Endothelial cell (in vitro differentiated cells): ENCODE measurements at regions not wholly inside any gene's neighbourhood (a gene's known extent, or its start where the extent isn't known, plus 50 kb on each side); places are given as distances from the start of the nearest gene placed in this dataset.

ENCODE experiments used
- DNase-seq: peaks from one replicate; pipeline ENCODE4 v3.0.0; 2021; ENCODE audit warnings: low spot score
- H3K27ac Mint-ChIP-seq: one replicate; pipeline ENCODE4 v1.8.0; 2021; ENCODE audit warnings: mixed read lengths, inconsistent platforms; ENCODE audit not compliant: unreplicated experiment
- H3K27me3 Mint-ChIP-seq: one replicate; pipeline ENCODE4 v1.8.0; 2021; ENCODE audit warnings: mild to moderate bottlenecking, moderate library complexity, mixed read lengths, inconsistent platforms; ENCODE audit not compliant: unreplicated experiment
- H3K36me3 Mint-ChIP-seq: one replicate; pipeline ENCODE4 v1.8.0; 2021; ENCODE audit warnings: mild to moderate bottlenecking, low read depth, mixed read lengths, inconsistent platforms; ENCODE audit not compliant: unreplicated experiment
- H3K4me1 Mint-ChIP-seq: one replicate; pipeline ENCODE4 v1.8.0; 2021; ENCODE audit warnings: mild to moderate bottlenecking, mixed read lengths, inconsistent platforms; ENCODE audit not compliant: unreplicated experiment
- H3K4me3 Mint-ChIP-seq: one replicate; pipeline ENCODE4 v1.8.0; 2021; ENCODE audit warnings: mild to moderate bottlenecking, mixed read lengths, inconsistent platforms; ENCODE audit not compliant: unreplicated experiment
- H3K9me3 Mint-ChIP-seq: one replicate; pipeline ENCODE4 v1.8.0; 2021; ENCODE audit warnings: mixed read lengths, inconsistent platforms; ENCODE audit not compliant: unreplicated experiment
- TF ChIP-seq, protein P1 (sequence below): fragments of 200-600 bp; sonication (generic); IDR thresholded peaks from one replicate; pipeline ENCODE4 v1.5.0; 2021; ENCODE audit warnings: antibody characterized with exemption; ENCODE audit not compliant: unreplicated experiment

DNA sequence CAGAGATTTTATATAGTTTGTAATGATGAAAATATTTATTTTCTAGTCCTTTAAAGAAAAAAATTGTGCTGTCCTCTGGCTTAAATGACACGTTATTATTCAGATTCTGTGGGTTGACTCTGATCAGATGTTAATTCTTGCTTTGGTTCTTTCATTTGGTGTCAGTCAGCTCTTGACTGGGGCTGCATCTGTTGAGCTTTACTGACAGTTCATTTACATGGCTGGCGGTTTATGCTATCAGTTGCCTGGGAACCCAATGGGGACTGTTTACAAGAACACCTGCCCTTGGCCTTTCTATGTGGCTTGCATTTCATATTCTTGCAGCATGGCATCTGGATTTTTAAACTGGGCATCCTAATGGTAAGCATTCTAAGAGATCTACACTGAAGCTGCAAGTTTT lies 667.1 kb upstream of the FBXO33 start:
- Mint-ChIP-seq H3K27me3 (no peaks in the 10 kb centered on the region), H3K36me3 (no peaks in the 10 kb centered on the region), H3K4me3 (no peak overlapping the region), H3K4me1 (no peaks in the 10 kb centered on the region), H3K9me3 (no peaks in the 10 kb centered on the region), H3K27ac (no peak overlapping the region)
- TF ChIP-seq, protein P1, sequence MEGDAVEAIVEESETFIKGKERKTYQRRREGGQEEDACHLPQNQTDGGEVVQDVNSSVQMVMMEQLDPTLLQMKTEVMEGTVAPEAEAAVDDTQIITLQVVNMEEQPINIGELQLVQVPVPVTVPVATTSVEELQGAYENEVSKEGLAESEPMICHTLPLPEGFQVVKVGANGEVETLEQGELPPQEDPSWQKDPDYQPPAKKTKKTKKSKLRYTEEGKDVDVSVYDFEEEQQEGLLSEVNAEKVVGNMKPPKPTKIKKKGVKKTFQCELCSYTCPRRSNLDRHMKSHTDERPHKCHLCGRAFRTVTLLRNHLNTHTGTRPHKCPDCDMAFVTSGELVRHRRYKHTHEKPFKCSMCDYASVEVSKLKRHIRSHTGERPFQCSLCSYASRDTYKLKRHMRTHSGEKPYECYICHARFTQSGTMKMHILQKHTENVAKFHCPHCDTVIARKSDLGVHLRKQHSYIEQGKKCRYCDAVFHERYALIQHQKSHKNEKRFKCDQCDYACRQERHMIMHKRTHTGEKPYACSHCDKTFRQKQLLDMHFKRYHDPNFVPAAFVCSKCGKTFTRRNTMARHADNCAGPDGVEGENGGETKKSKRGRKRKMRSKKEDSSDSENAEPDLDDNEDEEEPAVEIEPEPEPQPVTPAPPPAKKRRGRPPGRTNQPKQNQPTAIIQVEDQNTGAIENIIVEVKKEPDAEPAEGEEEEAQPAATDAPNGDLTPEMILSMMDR: no peak
- no peak for DNase-seq

DNA sequence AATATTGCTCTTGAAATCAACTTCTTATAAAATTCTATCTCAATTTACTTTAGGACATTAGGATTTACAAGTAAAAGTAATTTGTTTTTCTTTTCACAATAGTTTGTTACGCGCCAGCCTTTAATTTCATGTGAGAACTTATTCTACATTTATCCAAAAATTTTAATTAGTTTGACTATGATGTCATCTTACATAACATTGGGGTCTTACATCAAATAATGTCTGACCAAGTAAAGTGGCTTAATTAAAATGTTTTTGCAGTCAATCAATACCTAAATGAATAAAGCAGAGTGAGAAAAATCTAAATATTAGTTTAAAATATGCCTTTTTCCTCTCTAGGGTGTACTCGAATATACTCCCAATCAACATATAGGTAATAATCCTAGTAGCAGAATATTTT lies 666.2 kb upstream of the FBXO33 start:
- TF ChIP-seq, protein P1: no peak
- no peaks in the 10 kb centered on the region for H3K4me1 Mint-ChIP-seq
- H3K4me3 Mint-ChIP-seq: no peak overlapping the region
- H3K27ac Mint-ChIP-seq: no peak overlapping the region
- H3K36me3 Mint-ChIP-seq: no peaks in the 10 kb centered on the region
- DNase-seq: no peak
- no peaks in the 10 kb centered on the region for H3K9me3 Mint-ChIP-seq
- H3K27me3 Mint-ChIP-seq: no peaks in the 10 kb centered on the region

DNA sequence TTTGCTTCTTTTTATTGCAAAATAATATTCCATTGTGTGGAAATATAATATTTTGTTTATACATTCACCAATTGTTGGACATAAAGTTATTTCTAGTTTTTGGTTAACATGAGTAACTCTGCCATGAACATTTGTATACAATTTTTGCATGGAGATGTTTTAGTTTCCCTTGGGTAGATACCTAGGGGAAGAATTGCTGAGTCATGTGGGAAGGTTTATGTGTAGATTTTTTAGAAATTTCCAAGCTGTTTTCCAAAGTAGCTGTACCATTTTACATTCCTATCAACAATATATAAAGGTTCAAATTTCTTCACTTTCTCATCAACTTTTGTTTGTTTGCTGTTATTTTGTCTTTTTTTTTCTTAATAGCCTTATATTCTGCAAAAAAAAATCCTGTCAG lies 664.7 kb upstream of the FBXO33 start:
- no peak for DNase-seq
- TF ChIP-seq, protein P1: no peak
- no peaks in the 10 kb centered on the region for H3K9me3 Mint-ChIP-seq
- H3K36me3 Mint-ChIP-seq: no peaks in the 10 kb centered on the region
- no peaks in the 10 kb centered on the region for H3K27me3 Mint-ChIP-seq
- H3K27ac Mint-ChIP-seq: no peak overlapping the region
- H3K4me1 Mint-ChIP-seq: no peaks in the 10 kb centered on the region
- no peak overlapping the region for H3K4me3 Mint-ChIP-seq

DNA sequence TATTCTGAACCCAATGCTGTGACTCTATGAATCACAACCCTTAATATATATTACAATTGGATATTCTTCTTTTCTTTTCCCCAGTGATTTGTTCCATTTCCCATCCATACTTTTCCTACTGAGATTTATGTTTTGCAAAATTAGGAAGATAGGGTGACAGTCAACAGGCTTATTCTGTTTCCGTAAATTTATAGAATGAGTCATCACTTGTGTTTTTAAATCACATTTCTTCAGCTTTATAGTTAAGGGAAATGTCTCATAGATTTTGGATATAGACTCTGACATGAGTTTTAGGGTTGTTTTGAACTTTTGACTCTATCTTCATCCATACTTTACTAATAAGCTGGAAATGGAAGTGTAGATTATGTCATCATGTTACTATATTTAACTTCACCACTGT lies 661.6 kb upstream of the FBXO33 start:
- TF ChIP-seq, protein P1: no peak
- H3K27me3 Mint-ChIP-seq: no peaks in the 10 kb centered on the region
- no peak for DNase-seq
- H3K4me1 Mint-ChIP-seq: no peaks in the 10 kb centered on the region
- no peak overlapping the region for H3K4me3 Mint-ChIP-seq
- H3K9me3 Mint-ChIP-seq: no peaks in the 10 kb centered on the region
- H3K27ac Mint-ChIP-seq: no peak overlapping the region
- H3K36me3 Mint-ChIP-seq: no peaks in the 10 kb centered on the region

DNA sequence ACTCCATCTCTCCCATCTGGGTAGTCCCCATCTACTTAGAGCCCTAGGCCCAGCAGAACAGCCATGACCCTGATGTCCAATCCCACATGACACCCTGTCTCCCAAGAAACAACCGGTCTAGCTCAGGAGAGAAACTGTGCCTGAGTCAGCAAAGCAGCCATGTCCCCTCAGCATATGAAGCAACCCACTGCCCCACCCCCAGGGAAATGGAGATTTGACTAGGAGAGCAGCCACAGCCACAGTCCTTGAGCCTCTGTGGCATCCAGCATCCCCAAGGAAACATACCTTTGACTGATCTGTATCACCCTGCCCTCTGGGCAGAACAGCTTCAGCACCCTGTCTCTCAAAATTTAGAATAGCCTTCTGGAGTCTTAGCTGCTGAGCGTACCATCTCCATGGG lies 641.9 kb upstream of the FBXO33 start:
- H3K27me3 Mint-ChIP-seq: peaks cover 2% of the 10 kb centered on the region
- H3K4me3 Mint-ChIP-seq: no peak overlapping the region
- TF ChIP-seq, protein P1: no peak
- no peaks in the 10 kb centered on the region for H3K36me3 Mint-ChIP-seq
- H3K9me3 Mint-ChIP-seq: no peaks in the 10 kb centered on the region
- H3K4me1 Mint-ChIP-seq: no peaks in the 10 kb centered on the region
- DNase-seq: no peak
- no peak overlapping the region for H3K27ac Mint-ChIP-seq
